D721Med (cell line): ENCODE measurements at regions not wholly inside any gene's neighbourhood (a gene's known extent, or its start where the extent isn't known, plus 50 kb on each side); places are given as distances from the start of the nearest gene placed in this dataset.

Experiments
- DNase-seq: peaks from one replicate; pipeline ENCODE4 v3.0.0; 2011; ENCODE audit warnings: low spot score; ENCODE audit not compliant: insufficient read length
- FAIRE-seq: peaks from 2 replicates; lab custom pipeline; 2011; peaks lifted over from hg19 to GRCh38; lab: Jason Lieb, UNC
- CTCF ChIP-seq: IDR thresholded peaks from 2 replicates; pipeline ENCODE4 v1.5.1; 2012; ENCODE audit warnings: mild to moderate bottlenecking, control low read depth; ENCODE audit not compliant: insufficient read depth; ENCODE audit errors: missing control alignments

DNA sequence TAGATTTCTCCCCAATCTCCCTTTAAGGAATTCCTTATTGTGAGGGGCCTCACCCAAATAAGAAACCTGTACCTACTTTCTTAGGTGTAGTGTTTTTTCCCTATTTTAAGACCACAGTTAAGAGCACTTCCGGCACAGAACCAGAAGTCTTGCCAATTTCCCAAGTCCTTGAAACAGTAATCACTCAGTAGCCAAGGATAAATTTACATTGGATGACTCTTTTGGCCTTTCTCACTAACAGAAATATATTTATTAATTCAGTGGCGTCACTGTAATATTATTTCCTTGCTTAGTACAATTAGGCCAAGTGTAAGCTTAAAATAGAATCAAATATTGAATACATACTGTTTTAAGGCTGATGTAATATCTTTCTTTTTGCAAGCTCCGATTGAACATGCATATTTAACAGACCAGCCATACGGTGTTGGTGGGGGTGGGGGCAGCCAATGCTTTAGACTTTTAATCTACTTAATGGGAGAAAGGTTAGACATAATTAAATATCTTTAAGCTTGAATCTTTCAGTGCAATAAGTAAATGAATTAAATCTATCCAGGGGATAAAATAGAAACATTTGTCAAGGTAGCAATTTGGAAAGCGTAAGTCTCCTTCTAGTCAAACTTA is 50.8 kb upstream of the ITGA6 start:
- FAIRE-seq: peak; percentile 35
- DNase-seq: peak; percentile 23
- no peak for TF ChIP-seq CTCF

DNA sequence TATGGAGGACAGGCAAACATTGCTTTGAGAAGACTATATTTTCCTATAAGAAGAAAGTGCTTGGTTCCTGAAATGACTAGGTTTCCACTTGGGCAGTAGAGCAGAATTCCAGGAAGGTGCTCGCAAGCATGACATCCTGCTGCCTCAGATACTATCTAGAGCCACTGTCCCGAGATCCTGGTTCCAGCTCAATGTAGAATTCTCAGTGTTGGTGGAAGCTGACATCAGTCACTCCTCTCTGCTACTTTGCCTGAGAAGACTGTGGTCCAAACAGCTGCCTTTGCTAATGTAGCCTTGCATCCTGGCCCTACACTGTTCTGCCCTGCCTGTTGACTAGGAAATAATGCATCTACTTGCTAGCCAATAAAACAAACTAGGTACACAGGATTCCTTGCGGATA is 50.0 kb upstream of the ITGA6 start:
- FAIRE-seq (no peak), DNase-seq (no peak)
- TF ChIP-seq CTCF: no peak
